ENCODE measurements at regions not wholly inside any gene's neighbourhood (a gene's known extent, or its start where the extent isn't known, plus 50 kb on each side); places are given as distances from the start of the nearest gene placed in this dataset.
"Not testable (repeated sequence)": the region's sequence is repeated elsewhere in the genome, so short reads cannot be mapped to it uniquely, and the experiment has no call there.

- no peak for DNase-seq (ENCODE audit: low spot score)
Measured at GRCh38 chr10:35794703-35795102, 152.6 kb upstream of the FZD8 start.

GRCh38 chr10:35792291-35792690 lies 150.2 kb upstream of the FZD8 start:
- no peak for DNase-seq (ENCODE audit: low spot score)

- no peak for DNase-seq (ENCODE audit: low spot score)
Measured at GRCh38 chr10:35789996-35790395, 147.9 kb upstream of the FZD8 start.

- DNase-seq (ENCODE audit: low spot score), result no peak
Measured at GRCh38 chr10:35784751-35785150, 142.7 kb upstream of the FZD8 start.

GRCh38 chr10:35783305-35783838 lies 141.3 kb upstream of the FZD8 start:
- no peak for DNase-seq (ENCODE audit: low spot score)

- peak; percentile 57 for DNase-seq (ENCODE audit: low spot score)
Measured at GRCh38 chr10:35781643-35782035, 139.5 kb upstream of the FZD8 start.

- peak; percentile 11 for DNase-seq (ENCODE audit: low spot score)
Measured at GRCh38 chr10:35780970-35781642, 139.0 kb upstream of the FZD8 start.

- DNase-seq (ENCODE audit: low spot score), result no peak
Measured at GRCh38 chr10:35778306-35778705, 136.2 kb upstream of the FZD8 start.

- DNase-seq (ENCODE audit: low spot score), result not testable (repeated sequence)
Measured at GRCh38 chr10:35776557-35776956, 134.5 kb upstream of the FZD8 start.

GRCh38 chr10:35774109-35774508 lies 132.0 kb upstream of the FZD8 start:
- no peak for DNase-seq (ENCODE audit: low spot score)

GRCh38 chr10:35770817-35771355 lies 128.8 kb upstream of the FZD8 start:
- no peak for DNase-seq (ENCODE audit: low spot score)

- no peak for DNase-seq (ENCODE audit: low spot score)
Measured at GRCh38 chr10:35769795-35770194, 127.7 kb upstream of the FZD8 start.

- no peak for DNase-seq (ENCODE audit: low spot score)
Measured at GRCh38 chr10:35768731-35769130, 126.6 kb upstream of the FZD8 start.

- DNase-seq (ENCODE audit: low spot score), result no peak
Measured at GRCh38 chr10:35768011-35768410, 125.9 kb upstream of the FZD8 start.

- no peak for DNase-seq (ENCODE audit: low spot score)
Measured at GRCh38 chr10:35765996-35766395, 123.9 kb upstream of the FZD8 start.

- DNase-seq (ENCODE audit: low spot score), result no peak
Measured at GRCh38 chr10:35765066-35765527, 123.0 kb upstream of the FZD8 start.

- no peak for DNase-seq (ENCODE audit: low spot score)
Measured at GRCh38 chr10:35762311-35763030, 120.4 kb upstream of the FZD8 start.

GRCh38 chr10:35758076-35758475 lies 116.0 kb upstream of the FZD8 start:
- no peak for DNase-seq (ENCODE audit: low spot score)

- no peak for DNase-seq (ENCODE audit: low spot score)
Measured at GRCh38 chr10:35754519-35754918, 112.4 kb upstream of the FZD8 start.

GRCh38 chr10:35752469-35753461 lies 110.7 kb upstream of the FZD8 start:
- no peak for DNase-seq (ENCODE audit: low spot score)

GRCh38 chr10:35751347-35751746 lies 109.3 kb upstream of the FZD8 start:
- DNase-seq (ENCODE audit: low spot score), result no peak
